NCI-H1417 treated with DMSO at 0.1 percent for 48 hours (cell line): ENCODE measurements at regions not wholly inside any gene's neighbourhood (a gene's known extent, or its start where the extent isn't known, plus 50 kb on each side); places are given as distances from the start of the nearest gene placed in this dataset.
"Not testable (repeated sequence)": the region's sequence is repeated elsewhere in the genome, so short reads cannot be mapped to it uniquely, and the experiment has no call there.

ENCODE experiments used
- DNase-seq: peaks from one replicate; lab custom pipeline; 2025; lab: John Stamatoyannopoulos, UW

- DNase-seq = no peak
These were observed 1957.9 kb downstream of the SUCLG1 start for GRCh38 chr2:82501217-82501616.

- DNase-seq = no peak
These were observed 1960.2 kb downstream of the SUCLG1 start for GRCh38 chr2:82498777-82499443.

- no peak for DNase-seq
These were observed 1964.3 kb downstream of the SUCLG1 start for GRCh38 chr2:82494739-82495138.

- no peak for DNase-seq
These were observed 1967.5 kb downstream of the SUCLG1 start for GRCh38 chr2:82491591-82491990.

GRCh38 chr2:82487354-82487753 is 1971.7 kb downstream of the SUCLG1 start:
- DNase-seq = no peak

- DNase-seq = peak; percentile 4
These were observed 1973.4 kb downstream of the SUCLG1 start for GRCh38 chr2:82485701-82486100.

GRCh38 chr2:82481207-82481606 is 1977.9 kb downstream of the SUCLG1 start:
- DNase-seq = no peak

- no peak for DNase-seq
These were observed 1980.4 kb downstream of the SUCLG1 start for GRCh38 chr2:82478641-82479040.

- DNase-seq = no peak
These were observed 1983.0 kb downstream of the SUCLG1 start for GRCh38 chr2:82476094-82476493.

- no peak for DNase-seq
These were observed 2030.8 kb downstream of the SUCLG1 start for GRCh38 chr2:82428251-82428650.

- DNase-seq = no peak
These were observed 2047.1 kb downstream of the SUCLG1 start for GRCh38 chr2:82412021-82412420.

- no peak for DNase-seq
These were observed 2048.0 kb downstream of the SUCLG1 start for GRCh38 chr2:82411071-82411470.

GRCh38 chr2:82395531-82395930 is 2063.5 kb downstream of the SUCLG1 start:
- DNase-seq = no peak

GRCh38 chr2:82391386-82391785 is 2067.7 kb downstream of the SUCLG1 start:
- DNase-seq = no peak

GRCh38 chr2:82355622-82356021 is 2051.1 kb upstream of the LRRTM1 start:
- no peak for DNase-seq

GRCh38 chr2:82345910-82346309 is 2041.4 kb upstream of the LRRTM1 start:
- DNase-seq = no peak

GRCh38 chr2:82344670-82345069 is 2040.1 kb upstream of the LRRTM1 start:
- DNase-seq = no peak

GRCh38 chr2:82342356-82342755 is 2037.8 kb upstream of the LRRTM1 start:
- no peak for DNase-seq

GRCh38 chr2:82340578-82341053 is 2036.1 kb upstream of the LRRTM1 start:
- no peak for DNase-seq

GRCh38 chr2:82339805-82340204 is 2035.3 kb upstream of the LRRTM1 start:
- DNase-seq = no peak

GRCh38 chr2:82333697-82334096 is 2029.1 kb upstream of the LRRTM1 start:
- no peak for DNase-seq

- DNase-seq = no peak
These were observed 2025.6 kb upstream of the LRRTM1 start for GRCh38 chr2:82330155-82330554.

GRCh38 chr2:82326180-82326767 is 2021.7 kb upstream of the LRRTM1 start:
- DNase-seq = not testable (repeated sequence)

- no peak for DNase-seq
These were observed 2015.7 kb upstream of the LRRTM1 start for GRCh38 chr2:82320296-82320695.
